Transverse colon (tissue), 4 donors: ENCODE measurements at regions not wholly inside any gene's neighbourhood (a gene's known extent, or its start where the extent isn't known, plus 50 kb on each side); places are given as distances from the start of the nearest gene placed in this dataset.

Experiments
- DNase-seq: peaks from one replicate; pipeline ENCODE4 v3.0.0-alpha.2; 2019
- H3K27ac ChIP-seq, 4 donors: fragments of 200-600 bp; sonication (generic); 2 replicates each; pipeline ENCODE4 v1.5.1; 2016 to 2018; ENCODE audit warnings: inconsistent platforms in 4 of 4
- H3K27me3 ChIP-seq: fragments of 200-600 bp; sonication (generic); 2 replicates; pipeline ENCODE4 v1.5.1; 2017; ENCODE audit warnings: inconsistent platforms
- H3K36me3 ChIP-seq, 4 donors: fragments of 200-600 bp; sonication (generic); 2 replicates each; pipeline ENCODE4 v1.5.1; 2017 to 2019; ENCODE audit warnings: inconsistent platforms in 4 of 4
- H3K4me1 ChIP-seq, 4 donors: fragments of 200-600 bp; sonication (generic); 2 replicates each; pipeline ENCODE4 v1.5.1; 2017 to 2020; ENCODE audit warnings: inconsistent platforms in 4 of 4
- H3K4me3 ChIP-seq, 4 donors: fragments of 200-600 bp; sonication (generic); 1 replicate in 1 of 4; 2 replicates in 3 of 4; pipeline versions ENCODE4 v1.5.1 to v1.6.1; 2017 to 2019; ENCODE audit warnings: inconsistent platforms in 4 of 4
- H3K9me3 ChIP-seq, 2 donors: fragments of 200-600 bp; sonication (generic); 2 replicates each; pipeline ENCODE4 v1.5.1; 2017 to 2019; ENCODE audit warnings: inconsistent platforms in 2 of 2
- CTCF ChIP-seq, 5 experiments: fragments of 200-600 bp in 3 of 5; fragments of 450-650 bp in 2 of 5; sonication (generic) in 3 of 5; IDR thresholded peaks; 1 replicate in 2 of 5; 2 replicates in 3 of 5; pipeline ENCODE4 v1.5.1; 2016 to 2017; ENCODE audit warnings: antibody characterized with exemption in 5 of 5, inconsistent platforms in 3 of 5, mild to moderate bottlenecking in 2 of 5, moderate library complexity in 1 of 5
- EP300 ChIP-seq: sonication (generic); formaldehyde crosslinking; IDR thresholded peaks from one replicate; pipeline ENCODE4 v1.6.1; 2017; ENCODE audit warnings: antibody characterized with exemption, low read depth
- POLR2A ChIP-seq: fragments of 450-650 bp; IDR thresholded peaks from one replicate; pipeline ENCODE4 v1.6.1; 2016; ENCODE audit warnings: antibody characterized with exemption, mild to moderate bottlenecking, moderate library complexity
- POLR2AphosphoS5 ChIP-seq, 3 donors: sonication (generic); formaldehyde crosslinking; IDR thresholded peaks; one replicate each; pipeline ENCODE4 v1.6.1; 2016; ENCODE audit warnings: antibody characterized with exemption in 3 of 3
- WGBS, 2 donors: methylation state at CpG; one replicate each; pipeline ENCODE4 v1.1.5; 2018; ENCODE audit warnings: low coverage in 1 of 2; 5-methylcytosine and 5-hydroxymethylcytosine counted together
- in situ Hi-C, 4 donors: fragments of 200-750 bp; cut with MboI; loops; one replicate each; pipeline versions ENCODE4 v1.15.0 to v1.15.1; 2017; ENCODE audit warnings: low sequenced_read_pairs in 3 of 4, low pct_ligation_motif_present in 1 of 4, low pct_unique_long_range_greater_than_20kb in 1 of 4
- intact Hi-C: fragments of 100-400 bp; cut with DNase I; formaldehyde crosslinking; loops from one replicate; pipeline ENCODE4 v1.15.1; 2023; ENCODE audit warnings: low total_unique reads

GRCh38 chr7:81527651-81528050 lies 242.2 kb downstream of the HGF start:
- 80 to 88% methylated on average over 1 to 2 of the region's 2 CpGs for WGBS, 2 donors
- in situ Hi-C loops: no loop called here
- no peak for DNase-seq

GRCh38 chr7:81526971-81527370 lies 242.9 kb downstream of the HGF start:
- no peaks in the 10 kb centered on the region for H3K4me1 ChIP-seq
- no peaks in the 10 kb centered on the region for H3K9me3 ChIP-seq
- no peak overlapping the region for H3K27ac ChIP-seq
- no peak for DNase-seq
- no peaks in the 10 kb centered on the region for H3K27me3 ChIP-seq
- no peaks in the 10 kb centered on the region for H3K36me3 ChIP-seq
- TF ChIP-seq POLR2AphosphoS5 (IDR thresholded peaks at IDR 0.05): no peak
- TF ChIP-seq CTCF (IDR thresholded peaks at IDR 0.05): no peak
- intact Hi-C loops (no loop called here), in situ Hi-C loops (no loop called here)
- H3K4me3 ChIP-seq: no peak overlapping the region
- 67 to 68% methylated on average over 1 of the region's 1 CpG for WGBS, 2 donors

More at GRCh38 chr7:81527651-81528050, 242.2 kb downstream of the HGF start:
- no peak overlapping the region for H3K4me3 ChIP-seq
- H3K36me3 ChIP-seq: no peaks in the 10 kb centered on the region
- no peak overlapping the region for H3K27ac ChIP-seq
- no peaks in the 10 kb centered on the region for H3K27me3 ChIP-seq
- H3K4me1 ChIP-seq: no peaks in the 10 kb centered on the region
- intact Hi-C loops: no loop called here
- H3K9me3 ChIP-seq: no peaks in the 10 kb centered on the region
- no peak for TF ChIP-seq CTCF (IDR thresholded peaks at IDR 0.05)
- TF ChIP-seq EP300: no peak
- TF ChIP-seq POLR2A: no peak
- TF ChIP-seq POLR2AphosphoS5 (IDR thresholded peaks at IDR 0.05): no peak

- no peak for DNase-seq
- no peak overlapping the region for H3K4me3 ChIP-seq
These were observed 244.0 kb downstream of the HGF start for GRCh38 chr7:81525841-81526240.

GRCh38 chr7:81519886-81520285 lies 250.0 kb downstream of the HGF start:
- no peak for DNase-seq
- Histone ChIP-seq H3K9me3 (no peaks in the 10 kb centered on the region), H3K36me3 (no peaks in the 10 kb centered on the region), H3K4me3 (no peak overlapping the region), H3K27ac (no peak overlapping the region), H3K27me3 (no peaks in the 10 kb centered on the region), H3K4me1 (no peaks in the 10 kb centered on the region)
- TF ChIP-seq POLR2AphosphoS5 (IDR thresholded peaks at IDR 0.05) (no peak), CTCF (IDR thresholded peaks at IDR 0.05) (no peak), EP300 (no peak), POLR2A (no peak)
- intact Hi-C loops (no loop called here), in situ Hi-C loops (loop anchor here in 1 of 4 donors (25.0 kb wide), 2 partner anchors 92 to 442 kb away; no protein-coding TSS in a partner anchor)
- 12 to 42% methylated on average over 1 of the region's 1 CpG for WGBS, 2 donors

More at GRCh38 chr7:81525841-81526240, 244.0 kb downstream of the HGF start:
- Histone ChIP-seq H3K9me3 (no peaks in the 10 kb centered on the region), H3K27me3 (no peaks in the 10 kb centered on the region), H3K36me3 (no peaks in the 10 kb centered on the region), H3K4me1 (no peaks in the 10 kb centered on the region), H3K27ac (no peak overlapping the region)
- no peak for TF ChIP-seq EP300
- TF ChIP-seq POLR2AphosphoS5 (IDR thresholded peaks at IDR 0.05): no peak
- TF ChIP-seq POLR2A: no peak
- no peak for TF ChIP-seq CTCF (IDR thresholded peaks at IDR 0.05)
- intact Hi-C loops: no loop called here
- in situ Hi-C loops: no loop called here
